ENCODE measurements at regions not wholly inside any gene's neighbourhood (a gene's known extent, or its start where the extent isn't known, plus 50 kb on each side); places are given as distances from the start of the nearest gene placed in this dataset.

- DNase-seq (ENCODE audit: extremely low spot score, unreplicated experiment): no peak
- TF ChIP-seq CTCF (conservative IDR thresholded peaks at IDR 0.05): no peak
- no peaks in the 10 kb centered on the region for H3K4me1 Mint-ChIP-seq (ENCODE audit: unreplicated experiment)
- no peak overlapping the region for H3K27ac Mint-ChIP-seq
- no peaks in the 10 kb centered on the region for H3K27me3 Mint-ChIP-seq
- H3K4me3 Mint-ChIP-seq: no peak overlapping the region
- peaks cover 10% of the 10 kb centered on the region for H3K9me3 Mint-ChIP-seq
- H3K36me3 Mint-ChIP-seq: no peaks in the 10 kb centered on the region
Measured at GRCh38 chr13:34459856-34460255, 482.2 kb upstream of the NBEA start.

GRCh38 chr13:34462843-34463242 is 479.2 kb upstream of the NBEA start:
- no peaks in the 10 kb centered on the region for H3K4me1 Mint-ChIP-seq (ENCODE audit: unreplicated experiment)
- no peak for TF ChIP-seq CTCF (conservative IDR thresholded peaks at IDR 0.05)
- no peak for DNase-seq (ENCODE audit: extremely low spot score, unreplicated experiment)
- H3K36me3 Mint-ChIP-seq: no peaks in the 10 kb centered on the region
- H3K27ac Mint-ChIP-seq: no peak overlapping the region
- no peak overlapping the region for H3K4me3 Mint-ChIP-seq
- no peaks in the 10 kb centered on the region for H3K27me3 Mint-ChIP-seq
- peaks cover 7% of the 10 kb centered on the region for H3K9me3 Mint-ChIP-seq

- Mint-ChIP-seq H3K36me3 (no peaks in the 10 kb centered on the region), H3K4me1 (ENCODE audit: unreplicated experiment) (peaks cover 9% of the 10 kb centered on the region), H3K4me3 (no peak overlapping the region), H3K27me3 (no peaks in the 10 kb centered on the region), H3K27ac (no peak overlapping the region), H3K9me3 (no peaks in the 10 kb centered on the region)
- DNase-seq (ENCODE audit: extremely low spot score, unreplicated experiment): no peak
- no peak for TF ChIP-seq CTCF (conservative IDR thresholded peaks at IDR 0.05)
Measured at GRCh38 chr13:34464011-34464410, 478.1 kb upstream of the NBEA start.

- Mint-ChIP-seq H3K9me3 (no peaks in the 10 kb centered on the region), H3K27me3 (no peaks in the 10 kb centered on the region), H3K4me1 (ENCODE audit: unreplicated experiment) (peaks cover 19% of the 10 kb centered on the region), H3K36me3 (no peaks in the 10 kb centered on the region), H3K27ac (no peak overlapping the region), H3K4me3 (no peak overlapping the region)
- no peak for TF ChIP-seq CTCF (conservative IDR thresholded peaks at IDR 0.05)
- no peak for DNase-seq (ENCODE audit: extremely low spot score, unreplicated experiment)
Measured at GRCh38 chr13:34465423-34465922, 476.6 kb upstream of the NBEA start.

DNA sequence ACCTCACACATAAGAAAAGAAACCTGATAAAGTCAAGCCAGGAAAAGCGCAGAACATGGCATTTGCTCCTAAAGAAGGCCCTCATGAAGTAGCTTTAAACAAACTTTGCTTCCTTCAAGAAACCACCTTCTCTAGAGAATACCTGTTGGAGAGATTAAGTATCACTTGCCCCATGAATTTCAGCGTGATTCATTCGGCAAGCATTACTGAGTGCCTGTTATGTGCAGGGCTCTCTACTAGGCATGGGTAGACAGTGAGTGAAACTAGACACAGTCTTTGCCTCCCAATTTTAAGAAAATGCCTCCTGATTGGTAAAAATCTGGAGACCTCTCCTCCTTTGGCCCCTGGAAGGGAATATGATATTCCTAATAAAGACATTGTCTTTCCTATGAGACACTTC is 475.8 kb upstream of the NBEA start:
- Mint-ChIP-seq H3K27me3 (no peaks in the 10 kb centered on the region), H3K27ac (no peak overlapping the region), H3K4me3 (no peak overlapping the region), H3K4me1 (ENCODE audit: unreplicated experiment) (peaks cover 19% of the 10 kb centered on the region), H3K36me3 (no peaks in the 10 kb centered on the region), H3K9me3 (peaks cover 5% of the 10 kb centered on the region)
- TF ChIP-seq CTCF (conservative IDR thresholded peaks at IDR 0.05): no peak
- DNase-seq (ENCODE audit: extremely low spot score, unreplicated experiment): no peak
